ENCODE measurements at regions not wholly inside any gene's neighbourhood (a gene's known extent, or its start where the extent isn't known, plus 50 kb on each side); places are given as distances from the start of the nearest gene placed in this dataset.
"Not testable (repeated sequence)": the region's sequence is repeated elsewhere in the genome, so short reads cannot be mapped to it uniquely, and the experiment has no call there.

DNA sequence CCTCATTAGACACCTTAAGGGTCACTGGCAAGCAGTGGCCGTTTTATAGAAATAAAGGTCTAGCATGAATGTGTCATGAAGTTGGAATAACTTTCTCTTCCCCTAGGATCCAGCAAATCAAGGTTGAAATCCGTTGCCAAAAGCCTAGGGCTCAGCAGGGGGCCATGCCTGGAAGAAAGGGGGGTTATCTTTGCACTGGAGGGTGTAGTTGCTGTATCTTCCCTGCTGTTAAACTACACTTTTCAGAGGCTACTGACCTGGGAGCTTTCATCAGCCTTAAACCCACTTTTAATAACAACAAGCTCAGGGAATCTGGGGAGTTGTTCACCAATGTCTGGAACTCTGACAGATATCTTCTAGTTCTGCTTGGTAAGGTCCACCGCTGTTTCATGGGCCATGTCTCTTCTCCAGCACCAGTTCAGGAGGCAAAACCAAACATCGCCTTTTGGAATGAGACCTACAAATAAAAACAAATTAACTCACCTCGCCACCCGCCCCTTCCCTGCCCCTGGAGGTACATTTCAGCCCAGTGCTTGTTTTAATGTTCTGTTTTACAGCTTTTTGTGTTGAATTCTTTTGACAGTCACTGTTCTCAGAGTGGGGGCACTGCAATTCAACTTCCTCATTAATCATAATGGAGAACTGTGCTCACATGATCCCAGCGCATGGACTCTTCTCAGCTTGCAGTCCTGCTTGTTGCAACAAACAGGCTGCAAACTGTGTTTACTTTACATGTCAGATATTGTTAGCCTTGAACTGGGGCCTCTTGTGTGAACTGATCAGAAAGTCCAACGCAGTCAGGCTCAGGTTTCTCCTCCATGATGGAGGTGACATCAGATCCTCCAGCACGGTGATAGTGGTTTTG lies 508.7 kb downstream of the KCNJ2 start:
- no peak for DNase-seq (ENCODE audit: low read depth in 4 of 4, low spot score in 3 of 4)

DNA sequence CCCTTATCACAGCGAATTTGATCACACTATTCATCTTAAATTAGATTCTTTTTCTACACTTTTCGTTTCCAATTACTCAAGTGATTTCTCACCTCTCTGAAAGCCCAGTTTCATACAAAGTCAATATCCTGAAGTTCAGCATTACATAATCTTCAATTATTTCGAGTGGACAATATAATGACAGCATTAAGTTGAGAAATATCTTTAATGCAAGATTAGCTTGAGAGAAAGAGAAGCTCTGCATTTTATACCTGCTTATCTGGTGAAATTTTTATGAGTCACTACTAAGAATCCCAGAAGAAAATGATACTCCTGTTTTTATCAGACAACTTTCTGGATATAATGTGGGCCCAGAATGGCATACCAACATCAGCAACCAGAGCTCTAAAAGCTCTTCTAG lies 509.6 kb downstream of the KCNJ2 start:
- DNase-seq (ENCODE audit: low read depth in 4 of 4, low spot score in 3 of 4), result no peak

DNA sequence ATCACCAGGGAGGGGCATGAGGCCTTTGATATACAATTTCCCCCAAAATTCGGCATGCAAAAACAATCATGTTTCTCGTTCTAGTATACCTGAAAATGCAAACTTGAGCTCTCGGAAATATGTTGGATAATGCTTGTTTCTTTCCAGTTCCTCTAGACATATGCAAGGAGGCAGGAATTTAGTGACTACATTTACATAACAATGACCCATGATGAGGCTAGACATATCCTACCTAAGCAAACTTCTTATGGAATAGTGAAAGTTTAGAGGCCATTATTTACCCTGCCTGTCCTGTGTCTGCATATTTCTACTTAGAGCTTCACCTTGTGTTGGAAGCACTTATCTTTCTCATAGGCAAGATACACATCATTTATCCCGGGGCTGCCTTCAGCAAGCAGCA lies 514.6 kb downstream of the KCNJ2 start:
- DNase-seq (ENCODE audit: low read depth in 4 of 4, low spot score in 3 of 4), result no peak

DNA sequence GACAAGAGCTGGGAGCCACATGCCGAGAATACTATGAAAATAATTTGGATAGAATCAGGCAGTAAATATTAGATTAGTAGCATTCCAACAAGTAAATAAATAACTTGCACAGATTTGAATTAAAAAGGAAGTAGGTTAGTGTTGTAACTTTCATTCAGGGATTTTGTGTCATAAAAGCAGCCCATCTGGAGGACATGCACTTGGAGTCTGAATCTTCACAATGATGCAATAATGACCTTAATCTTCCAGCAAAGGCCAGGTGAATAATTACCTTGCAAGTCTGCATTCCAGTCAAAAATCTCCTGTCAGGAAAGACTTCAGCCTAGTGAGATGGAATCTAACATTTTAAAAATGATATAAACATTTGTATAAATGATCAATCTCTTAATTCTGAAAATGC lies 518.1 kb downstream of the KCNJ2 start:
- no peak for DNase-seq (ENCODE audit: low read depth in 4 of 4, low spot score in 3 of 4)

DNA sequence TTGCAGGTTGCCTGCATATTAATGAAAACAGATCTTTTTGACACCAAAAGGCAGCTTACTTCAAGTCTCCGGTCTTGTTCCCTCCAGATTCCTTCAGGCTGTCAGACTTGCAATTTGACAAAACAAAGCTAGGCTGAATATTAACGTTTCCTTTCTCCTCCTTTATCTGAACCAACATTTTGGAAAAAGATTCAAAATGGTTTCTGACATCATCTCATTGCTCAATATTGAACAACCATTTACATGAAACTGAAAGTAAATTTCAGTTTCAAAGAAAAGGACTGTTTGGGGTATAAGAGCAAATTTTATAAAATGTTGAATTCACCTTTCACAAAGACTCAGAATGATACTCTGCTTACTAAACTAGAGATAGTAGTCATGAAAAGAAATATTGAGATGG lies 521.8 kb downstream of the KCNJ2 start:
- no peak for DNase-seq (ENCODE audit: low read depth in 4 of 4, low spot score in 3 of 4)

DNA sequence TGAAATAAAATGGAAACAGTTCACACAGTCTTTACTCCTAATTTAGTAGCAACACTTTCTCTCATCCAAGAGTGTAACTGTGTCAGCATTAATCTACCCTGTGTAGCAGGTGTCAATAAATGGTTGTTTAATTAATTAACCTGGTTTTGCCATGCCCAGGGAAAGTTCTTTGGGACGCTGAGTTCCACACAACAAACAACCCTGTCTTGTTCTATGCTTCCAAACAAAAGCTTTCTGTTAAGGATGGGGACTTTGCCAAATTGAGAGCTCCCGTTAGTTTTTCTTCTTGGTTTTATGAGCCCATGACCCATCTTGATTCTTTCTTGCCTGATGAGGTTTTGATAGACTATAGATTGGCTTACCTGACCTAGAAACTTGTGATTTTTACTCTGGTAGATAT lies 530.1 kb downstream of the KCNJ2 start:
- DNase-seq (ENCODE audit: low read depth in 4 of 4, low spot score in 3 of 4), result no peak

DNA sequence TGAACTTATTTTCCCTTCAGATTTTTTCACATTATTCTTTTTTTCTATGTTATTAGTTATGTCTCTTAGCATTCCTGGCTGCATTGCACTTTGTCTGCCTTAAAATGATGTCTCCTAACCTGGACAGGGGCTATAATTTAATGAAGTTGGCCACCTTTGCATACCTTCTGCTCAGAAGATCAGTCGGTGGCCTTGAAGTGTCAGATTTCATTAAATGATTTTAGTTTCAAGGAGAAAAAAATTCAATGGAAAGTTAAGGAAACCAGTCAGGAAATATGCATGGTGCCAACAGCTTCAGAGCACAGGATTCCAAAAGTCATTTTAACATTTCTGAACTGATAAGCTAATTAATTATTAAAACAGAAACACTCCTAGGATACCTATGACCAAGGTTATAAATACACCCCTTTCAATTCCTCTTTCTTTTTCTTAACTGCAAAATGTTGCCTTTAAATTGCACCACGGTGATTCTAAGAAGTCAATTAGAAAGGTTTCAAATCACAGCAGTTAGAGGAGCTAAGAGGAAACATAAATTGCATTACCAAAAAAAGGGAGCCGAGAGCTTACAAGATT lies 533.4 kb downstream of the KCNJ2 start:
- DNase-seq (ENCODE audit: low read depth in 4 of 4, low spot score in 3 of 4), result no peak

DNA sequence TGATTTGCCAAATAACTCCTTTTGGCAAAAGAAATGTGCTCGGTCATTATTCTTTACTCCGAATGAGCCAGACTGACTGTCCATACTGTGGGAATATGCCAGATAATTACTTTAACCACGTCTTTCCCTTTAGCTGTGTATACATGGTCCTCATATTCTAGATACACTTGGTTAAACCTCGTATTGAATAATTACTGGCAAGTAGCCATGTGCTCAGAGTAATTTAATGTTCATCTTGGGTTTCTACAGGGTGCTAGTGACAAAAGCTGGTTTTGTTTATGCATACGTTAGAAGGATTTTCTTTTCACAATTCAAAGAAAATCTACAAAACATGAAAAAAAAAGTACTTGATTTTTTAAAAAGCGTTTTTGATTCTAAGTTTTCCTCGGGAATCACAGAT lies 540.3 kb downstream of the KCNJ2 start:
- DNase-seq (ENCODE audit: low read depth in 4 of 4, low spot score in 3 of 4), result no peak

DNA sequence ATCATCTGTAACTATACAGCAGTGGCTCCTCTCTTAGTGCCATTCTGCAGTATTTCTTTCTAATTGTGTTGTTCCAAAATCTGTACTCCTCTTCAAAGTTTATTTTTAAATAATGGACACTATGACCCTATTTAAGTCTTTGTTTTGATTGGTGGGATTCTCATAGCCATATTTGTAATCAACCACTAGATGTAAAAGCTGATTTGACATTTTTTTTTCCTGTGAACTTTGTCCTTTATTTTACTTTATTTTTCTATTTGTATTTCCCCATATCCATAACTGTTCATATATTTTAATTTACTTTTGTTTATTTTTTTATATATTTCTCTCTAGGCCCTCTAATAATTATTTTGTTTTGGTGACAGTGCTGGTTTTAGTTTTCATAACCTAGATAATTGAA lies 544.4 kb downstream of the KCNJ2 start:
- DNase-seq (ENCODE audit: low read depth in 4 of 4, low spot score in 3 of 4), result no peak

DNA sequence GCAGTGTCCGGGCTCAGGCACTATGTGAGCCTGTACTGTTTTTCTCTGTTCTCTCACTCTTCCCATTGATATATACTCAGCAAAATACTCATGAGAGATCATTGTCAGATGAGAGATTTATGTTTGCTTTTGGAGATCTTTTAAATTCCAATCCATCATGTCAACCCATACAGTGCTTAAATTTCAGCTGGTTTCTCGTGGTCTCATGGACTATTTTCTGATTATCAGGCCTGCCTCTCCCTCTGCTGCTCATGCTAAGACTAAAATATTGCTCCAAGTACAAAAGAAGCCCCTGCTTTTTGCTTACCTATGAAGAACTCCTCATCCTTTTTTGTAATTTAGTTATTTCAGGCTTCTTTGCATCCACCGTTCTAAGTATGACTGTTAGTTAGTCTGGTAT lies 547.2 kb downstream of the KCNJ2 start:
- DNase-seq (ENCODE audit: low read depth in 4 of 4, low spot score in 3 of 4), result no peak

DNA sequence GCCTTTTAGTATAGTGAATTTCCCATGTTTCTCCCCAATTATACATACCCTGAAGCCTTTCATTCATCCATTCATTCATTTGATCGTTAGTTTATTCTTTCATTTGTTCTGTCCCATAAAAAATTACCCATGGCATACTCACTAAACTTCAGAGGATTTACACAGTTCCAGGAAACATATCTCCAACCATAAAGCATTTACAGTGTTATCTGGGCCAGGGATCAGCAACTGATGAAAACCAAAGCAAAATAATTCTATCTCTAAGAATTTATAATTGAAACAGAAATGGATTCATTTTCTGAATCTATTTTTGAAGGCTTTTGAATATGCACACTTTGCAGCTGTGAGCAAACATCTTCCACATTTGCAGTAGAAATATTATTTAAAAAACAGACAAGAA lies 547.7 kb downstream of the KCNJ2 start:
- no peak for DNase-seq (ENCODE audit: low read depth in 4 of 4, low spot score in 3 of 4)

DNA sequence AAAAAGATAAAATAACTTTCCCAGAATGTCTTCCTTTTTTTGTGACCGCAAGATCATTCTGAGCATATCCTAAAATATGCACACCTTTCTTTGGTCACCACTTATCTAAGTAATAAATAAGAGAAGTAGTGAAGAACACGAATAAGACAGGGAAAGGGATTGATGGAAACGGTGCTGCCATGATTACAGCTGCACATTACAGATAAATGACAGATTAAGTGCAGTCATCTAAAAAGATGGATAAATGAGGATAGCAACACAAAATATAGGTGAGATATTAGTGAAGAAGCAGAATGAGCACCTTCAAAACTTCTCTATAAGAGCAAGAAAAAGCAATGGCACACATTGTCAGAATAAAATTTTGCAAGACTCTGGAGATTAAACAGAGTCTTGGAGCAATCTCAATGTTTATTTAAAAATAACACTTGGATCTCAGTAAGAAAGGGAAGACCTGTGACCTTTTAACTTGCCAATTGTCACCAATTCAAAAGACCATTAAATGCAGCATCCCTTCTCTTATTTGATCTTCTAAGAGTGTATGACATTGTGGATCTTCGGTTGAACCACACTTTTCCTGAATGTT lies 567.1 kb downstream of the KCNJ2 start:
- DNase-seq (ENCODE audit: low read depth in 4 of 4, low spot score in 3 of 4), result no peak

DNA sequence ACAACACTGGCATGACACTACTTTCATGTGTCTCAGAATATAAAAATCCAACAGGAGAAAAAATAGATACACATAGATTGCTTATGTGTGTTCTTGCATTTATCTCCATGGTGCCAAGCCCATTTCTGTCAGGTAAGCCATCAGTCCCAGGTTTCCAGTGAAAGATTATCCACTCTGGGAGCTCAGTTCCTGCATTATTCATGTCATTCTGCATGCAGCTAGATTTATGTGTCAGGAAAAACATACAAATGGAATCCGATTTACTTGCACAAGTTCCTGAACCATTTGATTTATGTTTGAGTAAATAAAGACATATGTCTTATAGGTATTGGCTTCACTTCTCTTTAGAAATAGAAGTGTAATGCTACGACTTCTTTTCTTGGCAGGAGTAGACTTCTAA lies 569.7 kb downstream of the KCNJ2 start:
- DNase-seq (ENCODE audit: low read depth in 4 of 4, low spot score in 3 of 4), result no peak

DNA sequence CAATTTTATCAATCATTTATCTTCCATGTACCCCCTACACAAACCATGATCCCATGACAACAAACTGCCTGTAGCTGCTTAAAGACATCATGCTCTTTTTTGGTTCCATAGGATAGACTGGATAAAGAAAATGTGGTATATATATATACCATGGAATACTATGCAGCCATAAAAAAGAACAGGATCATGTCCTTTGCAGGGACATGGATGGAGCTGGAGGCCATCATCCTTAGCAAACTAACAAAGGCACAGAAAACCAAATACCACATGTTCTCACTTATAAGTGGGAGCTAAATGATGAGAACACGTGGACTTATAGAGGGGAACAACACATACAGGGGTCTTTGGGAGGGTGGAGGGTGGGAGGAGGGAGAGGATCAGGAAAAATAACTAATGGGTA lies 577.2 kb downstream of the KCNJ2 start:
- not testable (repeated sequence) for DNase-seq (ENCODE audit: low read depth in 4 of 4, low spot score in 3 of 4)

DNA sequence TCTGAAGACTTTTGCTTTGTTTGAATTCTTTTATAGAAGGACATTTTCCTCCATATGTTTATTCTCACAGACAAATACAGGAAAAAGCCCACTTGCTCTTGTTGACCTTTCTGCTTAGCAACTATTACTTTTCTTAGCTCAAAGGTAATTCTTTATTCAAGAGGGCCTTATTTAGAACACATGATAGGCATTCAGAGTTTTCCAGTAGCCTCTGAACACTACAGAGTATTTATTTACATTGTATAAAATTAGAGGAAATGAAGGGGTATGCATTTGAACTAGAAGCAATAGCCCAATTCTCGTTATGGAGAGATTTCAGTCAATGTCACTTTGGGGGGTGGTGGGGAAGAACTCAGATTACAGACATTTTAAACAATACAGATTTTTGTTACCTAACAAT lies 581.7 kb downstream of the KCNJ2 start:
- DNase-seq (ENCODE audit: low read depth in 4 of 4, low spot score in 3 of 4), result peak in 1 of 4 donors; percentile 17

DNA sequence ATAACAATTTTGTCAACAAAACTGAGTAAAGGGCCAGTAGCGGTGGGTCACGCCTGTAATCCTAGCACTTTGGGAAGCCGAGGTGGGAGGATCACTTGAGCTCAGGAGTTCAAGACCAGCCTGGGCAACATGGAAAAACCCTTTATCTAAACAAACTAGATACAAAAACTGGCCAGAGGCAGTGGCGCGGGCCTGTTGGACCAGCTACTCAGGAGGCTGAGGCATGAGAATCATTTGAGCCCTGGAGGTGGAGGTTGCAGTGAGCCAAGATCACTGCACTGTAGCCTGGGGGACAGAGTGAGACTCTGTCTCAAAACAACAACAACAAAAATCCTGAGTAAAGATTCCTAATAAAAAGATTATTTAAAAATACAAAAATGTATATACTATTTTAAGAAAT lies 583.1 kb downstream of the KCNJ2 start:
- DNase-seq (ENCODE audit: low read depth in 4 of 4, low spot score in 3 of 4), result not testable (repeated sequence)

DNA sequence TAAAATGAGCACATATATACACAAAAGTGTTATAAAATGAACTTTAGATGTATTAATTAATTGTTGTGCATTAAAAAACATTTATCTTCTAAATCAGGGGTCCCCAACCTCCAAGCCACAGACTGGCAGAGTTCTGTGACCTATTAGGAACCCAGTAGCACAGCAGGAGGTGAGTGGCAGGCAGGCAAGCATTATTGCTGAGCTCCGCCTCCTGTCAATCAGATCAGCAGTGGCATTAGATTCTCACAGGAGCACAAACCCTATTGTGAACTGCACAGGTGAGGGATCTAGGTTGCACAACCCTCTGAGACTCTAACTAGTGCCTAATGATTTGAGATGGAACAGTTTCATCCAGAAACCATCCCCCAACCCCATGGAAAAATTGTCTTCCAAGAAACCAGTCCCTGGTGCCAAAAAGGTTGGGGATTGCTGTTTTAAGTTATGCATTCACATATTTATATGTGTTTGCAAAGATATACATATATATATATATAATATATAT lies 583.7 kb downstream of the KCNJ2 start:
- DNase-seq (ENCODE audit: low read depth in 4 of 4, low spot score in 3 of 4), result no peak

DNA sequence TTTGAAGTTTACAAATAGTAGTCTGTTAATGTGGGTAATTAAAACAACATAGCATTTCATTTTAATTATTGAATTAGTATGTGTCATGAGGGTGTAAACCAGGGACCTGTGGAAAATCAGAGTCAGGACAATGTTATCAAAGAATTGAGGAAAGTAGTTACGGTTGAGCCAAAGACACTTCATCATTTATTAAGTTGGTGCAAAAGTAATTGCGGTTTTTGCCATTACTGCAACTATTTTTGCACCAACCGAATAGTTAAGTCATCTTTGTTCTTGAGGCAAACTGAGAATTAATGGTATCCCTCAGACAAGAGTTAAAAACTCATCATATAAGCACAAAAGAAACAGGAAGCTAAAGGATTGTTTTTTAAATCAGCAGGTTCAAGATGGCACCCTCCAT lies 593.7 kb downstream of the KCNJ2 start:
- DNase-seq (ENCODE audit: low read depth in 4 of 4, low spot score in 3 of 4), result no peak

DNA sequence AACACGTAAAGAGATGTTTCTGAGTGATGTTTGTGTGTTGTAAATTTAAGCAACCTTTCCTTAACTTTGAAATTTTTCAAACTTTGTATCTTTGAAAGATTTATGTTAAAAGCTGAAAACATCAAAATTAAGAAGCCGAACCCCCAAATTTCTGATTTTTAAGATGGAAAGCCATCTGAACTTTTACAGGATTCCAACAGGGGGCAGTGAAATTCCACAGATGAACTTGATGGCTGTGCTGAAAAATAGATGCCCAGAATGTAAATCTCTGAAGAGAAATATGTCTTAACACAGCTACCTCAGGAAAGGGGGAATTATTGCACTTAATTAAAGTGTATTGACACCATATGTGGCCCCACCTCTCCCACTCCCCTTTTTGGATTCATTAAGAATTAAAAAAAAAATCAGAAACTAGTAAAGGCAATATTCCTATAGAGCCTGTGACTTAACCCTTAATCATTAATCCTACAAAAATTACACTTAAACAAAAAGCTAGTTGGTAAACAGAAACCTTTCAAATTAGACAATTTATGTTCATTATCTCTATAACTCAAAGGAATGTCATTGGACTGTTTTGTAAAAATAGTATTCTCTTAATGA lies 597.9 kb downstream of the KCNJ2 start:
- peak in 2 of 4 donors; percentile 9 to 15 for DNase-seq (ENCODE audit: low read depth in 4 of 4, low spot score in 3 of 4)

DNA sequence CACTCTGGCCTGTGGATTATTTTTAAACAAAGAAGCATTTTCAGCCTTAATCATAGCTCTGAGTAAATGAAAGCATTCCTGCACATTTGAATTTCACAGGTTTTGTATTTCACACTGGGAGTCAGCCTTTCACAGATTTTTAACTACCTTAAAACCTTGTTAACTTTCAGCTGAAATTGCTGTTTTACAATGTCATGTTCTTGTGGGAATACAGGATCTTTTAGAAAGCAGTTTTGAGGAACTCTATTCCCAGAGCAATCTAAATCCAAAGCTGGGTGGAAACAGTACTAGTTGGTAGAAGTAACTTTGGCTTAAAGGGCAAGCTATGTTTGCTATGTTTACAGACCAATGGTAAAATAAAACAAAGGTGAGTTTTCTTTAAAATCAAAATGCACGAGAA lies 600.6 kb downstream of the KCNJ2 start:
- DNase-seq (ENCODE audit: low read depth in 4 of 4, low spot score in 3 of 4), result no peak

DNA sequence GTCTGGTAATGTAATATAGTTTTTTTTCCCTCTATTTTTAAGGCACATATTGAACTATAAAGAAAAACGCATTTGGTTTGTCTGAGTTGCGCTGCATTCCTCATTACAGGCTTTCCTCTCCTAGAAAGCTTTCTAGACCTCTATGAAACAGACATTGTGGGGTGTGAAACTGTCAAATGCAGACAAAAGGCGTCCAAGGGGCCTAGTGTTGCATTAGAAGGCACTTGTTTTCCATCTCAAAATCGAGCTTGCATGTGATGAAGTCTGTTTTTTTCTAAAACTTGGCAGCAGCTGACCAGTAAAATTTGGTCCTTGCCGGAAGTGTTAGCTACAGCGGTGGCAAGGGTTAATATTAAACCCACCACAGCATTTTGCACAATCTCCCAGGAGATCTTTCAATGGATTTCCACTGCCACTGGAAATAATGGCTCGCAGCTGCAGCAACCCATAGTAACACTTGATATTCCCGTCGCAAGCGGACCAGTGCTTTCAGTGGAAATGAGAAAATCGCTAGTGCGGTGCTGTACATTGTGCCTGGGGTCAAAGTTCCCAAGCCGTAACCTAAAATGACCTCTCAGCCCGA lies 602.6 kb downstream of the KCNJ2 start:
- no peak for DNase-seq (ENCODE audit: low read depth in 4 of 4, low spot score in 3 of 4)

All from right renal pelvis (tissue), 4 donors.